ENCODE measurements at regions not wholly inside any gene's neighbourhood (a gene's known extent, or its start where the extent isn't known, plus 50 kb on each side); places are given as distances from the start of the nearest gene placed in this dataset.
A peak's percentile ranks its signal among the peaks of the same experiment; 100 is the strongest.

DNA sequence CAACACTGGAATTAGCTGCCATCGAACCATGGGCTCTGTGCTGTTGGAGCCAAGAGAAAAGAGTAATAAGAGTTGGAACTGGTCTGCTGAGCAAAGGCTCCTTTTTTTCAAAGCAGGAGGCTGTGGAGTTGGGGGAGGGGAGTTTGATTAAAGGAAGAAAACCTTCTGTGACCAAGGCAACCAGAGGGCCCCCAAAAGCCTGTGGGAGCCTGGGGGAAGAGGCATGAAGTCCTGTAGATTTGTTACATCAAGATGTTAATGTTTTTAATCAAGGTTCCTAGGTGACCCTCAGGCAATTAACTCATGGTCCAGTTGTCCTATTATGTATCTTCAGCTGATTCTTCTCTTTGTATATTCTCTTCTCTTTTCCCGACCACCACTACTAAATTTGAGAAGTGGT is 403.9 kb downstream of the NDFIP2 start:
- no peaks in the 10 kb centered on the region for H3K4me1 Mint-ChIP-seq (ENCODE audit: low read depth)
- no peak for DNase-seq
- no peaks in the 10 kb centered on the region; the same call in 1 of the 2 replicates for H3K36me3 Mint-ChIP-seq (ENCODE audit: low read depth)
- H3K27me3 Mint-ChIP-seq (ENCODE audit: insufficient read depth) = no peaks in the 10 kb centered on the region
- H3K9me3 Mint-ChIP-seq = no peaks in the 10 kb centered on the region
- H3K4me3 Mint-ChIP-seq = no peak overlapping the region
- no peak overlapping the region for H3K27ac Mint-ChIP-seq
- TF ChIP-seq, protein P1, sequence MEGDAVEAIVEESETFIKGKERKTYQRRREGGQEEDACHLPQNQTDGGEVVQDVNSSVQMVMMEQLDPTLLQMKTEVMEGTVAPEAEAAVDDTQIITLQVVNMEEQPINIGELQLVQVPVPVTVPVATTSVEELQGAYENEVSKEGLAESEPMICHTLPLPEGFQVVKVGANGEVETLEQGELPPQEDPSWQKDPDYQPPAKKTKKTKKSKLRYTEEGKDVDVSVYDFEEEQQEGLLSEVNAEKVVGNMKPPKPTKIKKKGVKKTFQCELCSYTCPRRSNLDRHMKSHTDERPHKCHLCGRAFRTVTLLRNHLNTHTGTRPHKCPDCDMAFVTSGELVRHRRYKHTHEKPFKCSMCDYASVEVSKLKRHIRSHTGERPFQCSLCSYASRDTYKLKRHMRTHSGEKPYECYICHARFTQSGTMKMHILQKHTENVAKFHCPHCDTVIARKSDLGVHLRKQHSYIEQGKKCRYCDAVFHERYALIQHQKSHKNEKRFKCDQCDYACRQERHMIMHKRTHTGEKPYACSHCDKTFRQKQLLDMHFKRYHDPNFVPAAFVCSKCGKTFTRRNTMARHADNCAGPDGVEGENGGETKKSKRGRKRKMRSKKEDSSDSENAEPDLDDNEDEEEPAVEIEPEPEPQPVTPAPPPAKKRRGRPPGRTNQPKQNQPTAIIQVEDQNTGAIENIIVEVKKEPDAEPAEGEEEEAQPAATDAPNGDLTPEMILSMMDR (IDR thresholded peaks at IDR 0.05) = no peak

DNA sequence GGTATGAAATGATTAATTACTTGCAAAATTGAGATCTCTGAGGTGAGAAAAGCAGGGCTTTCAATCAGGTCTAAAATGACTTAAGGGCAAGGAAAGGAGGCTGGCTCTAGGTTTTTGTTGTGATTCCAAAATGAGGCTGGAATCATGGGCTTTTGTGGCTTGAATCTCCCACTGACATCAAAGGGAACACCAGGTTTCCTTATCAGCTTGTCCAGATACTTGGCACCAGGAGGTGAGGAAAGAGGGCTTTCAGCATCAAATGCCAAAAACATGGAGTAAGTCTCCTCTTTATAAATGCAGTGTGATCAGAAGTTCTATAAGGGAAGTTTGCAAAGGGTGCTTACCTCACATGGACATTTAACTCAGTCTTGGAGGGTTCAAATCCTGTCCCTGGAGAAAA is 402.3 kb downstream of the NDFIP2 start:
- Mint-ChIP-seq H3K4me1 (ENCODE audit: low read depth) (no peaks in the 10 kb centered on the region), H3K36me3 (ENCODE audit: low read depth) (no peaks in the 10 kb centered on the region; the same call in 1 of the 2 replicates), H3K4me3 (no peak overlapping the region), H3K27me3 (ENCODE audit: insufficient read depth) (no peaks in the 10 kb centered on the region; the same call in 1 of the 2 replicates), H3K9me3 (no peaks in the 10 kb centered on the region), H3K27ac (no peak overlapping the region)
- no peak for DNase-seq
- TF ChIP-seq, protein P1 (IDR thresholded peaks at IDR 0.05) = no peak

DNA sequence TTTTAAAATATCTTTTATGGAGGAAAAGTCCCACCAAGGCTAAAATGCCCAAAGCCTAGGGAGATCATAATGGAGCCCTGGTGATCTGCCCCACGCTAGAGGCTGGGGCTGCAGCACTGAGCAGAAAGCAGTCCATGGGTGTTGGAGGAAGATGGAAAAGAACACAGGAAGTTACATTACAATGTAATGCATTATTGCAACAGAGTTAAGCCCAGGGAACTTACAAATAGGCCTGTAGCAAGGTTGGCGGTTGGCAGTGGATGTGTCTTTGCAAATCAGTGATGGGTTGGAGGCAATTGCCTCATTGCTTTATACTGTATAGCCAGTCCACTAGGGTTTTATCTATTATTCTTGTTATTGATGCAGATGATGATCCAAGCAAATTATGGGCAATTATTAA is 399.9 kb downstream of the NDFIP2 start:
- no peaks in the 10 kb centered on the region for H3K4me1 Mint-ChIP-seq (ENCODE audit: low read depth)

DNA sequence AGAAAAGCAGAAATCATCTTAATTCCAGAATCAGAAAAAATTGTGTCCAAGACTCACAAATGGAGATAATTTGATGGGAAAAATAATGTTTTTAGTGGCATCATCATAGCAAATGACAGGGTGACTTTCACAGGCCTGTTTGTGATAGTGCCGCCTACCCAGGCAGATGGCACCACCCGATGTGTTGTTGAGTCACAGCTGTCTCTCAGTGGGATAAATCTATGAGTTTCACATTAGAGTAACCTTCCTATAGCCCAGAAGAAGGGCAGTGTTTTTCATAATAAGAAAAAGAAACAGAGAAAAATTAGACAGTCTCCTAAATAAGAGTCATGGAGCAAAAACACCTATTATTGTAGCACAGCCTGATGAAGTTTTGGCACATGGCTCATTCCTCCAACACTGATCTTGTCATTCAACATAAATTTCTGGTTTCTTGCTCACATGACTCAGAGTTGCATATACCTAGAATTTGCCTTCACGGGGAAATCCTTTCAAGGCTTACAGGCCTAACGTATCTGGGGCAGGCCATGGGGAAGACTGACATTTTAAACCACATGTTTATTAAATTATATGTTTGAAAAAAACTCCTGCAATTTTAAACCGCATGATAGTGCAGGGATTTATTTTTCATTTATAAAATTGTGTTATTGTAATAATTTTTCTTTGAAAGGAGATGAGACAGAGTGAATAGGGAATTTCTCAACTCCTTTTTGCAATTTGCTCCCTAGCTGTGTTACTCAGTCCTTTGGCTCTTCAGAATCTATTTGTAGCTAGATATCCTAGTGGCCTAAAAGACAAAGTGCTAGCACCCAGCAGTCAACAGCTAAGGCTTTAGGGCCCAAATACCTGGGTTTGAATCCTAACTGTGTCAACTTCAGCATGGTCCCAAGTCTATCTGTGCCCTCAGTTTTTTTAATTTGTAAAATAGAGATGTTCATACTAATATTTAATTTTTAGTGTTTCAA is 393.7 kb downstream of the NDFIP2 start:
- TF ChIP-seq, protein P1 (IDR thresholded peaks at IDR 0.05) = 0 out of 2 replicates have a peak, but pooled peaks have one; percentile 17
- Mint-ChIP-seq H3K36me3 (ENCODE audit: low read depth) (peaks cover 3% of the 10 kb centered on the region; the same call in 1 of the 2 replicates), H3K4me3 (no peak overlapping the region), H3K4me1 (ENCODE audit: low read depth) (peaks cover 28% of the 10 kb centered on the region), H3K27me3 (ENCODE audit: insufficient read depth) (no peaks in the 10 kb centered on the region; the same call in 1 of the 2 replicates), H3K27ac (peak overlapping the region; percentile 42), H3K9me3 (no peaks in the 10 kb centered on the region; the same call in 1 of the 2 replicates)
- DNase-seq = no peak

More for the DNA sequence above, 399.9 kb downstream of the NDFIP2 start:
- H3K27me3 Mint-ChIP-seq (ENCODE audit: insufficient read depth) = no peaks in the 10 kb centered on the region; the same call in 1 of the 2 replicates
- H3K27ac Mint-ChIP-seq = no peak overlapping the region
- H3K4me3 Mint-ChIP-seq = no peak overlapping the region
- TF ChIP-seq, protein P1 (IDR thresholded peaks at IDR 0.05) = no peak
- H3K9me3 Mint-ChIP-seq = no peaks in the 10 kb centered on the region; the same call in 1 of the 2 replicates
- peaks cover 3% of the 10 kb centered on the region; the same call in 1 of the 2 replicates for H3K36me3 Mint-ChIP-seq (ENCODE audit: low read depth)
- no peak for DNase-seq

DNA sequence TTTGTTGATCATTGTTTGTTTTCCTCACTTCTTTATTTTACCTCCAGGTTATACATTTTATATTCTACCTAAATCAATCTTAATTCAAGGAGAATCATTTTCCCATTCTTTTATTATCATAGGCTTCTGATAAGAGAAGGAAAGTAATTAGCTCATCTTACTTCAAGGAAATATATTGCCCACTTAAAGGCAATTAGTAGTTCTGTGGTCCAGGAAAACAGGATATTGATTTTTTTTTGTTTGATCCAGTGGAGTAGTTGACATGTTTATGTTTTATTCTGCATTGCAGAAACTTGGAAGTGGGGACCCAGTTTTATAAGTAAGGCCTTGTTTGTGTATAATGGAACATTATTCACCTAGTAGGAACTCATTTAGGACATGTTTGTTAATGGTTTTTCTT is 390.6 kb downstream of the NDFIP2 start:
- Mint-ChIP-seq H3K9me3 (no peaks in the 10 kb centered on the region; the same call in 1 of the 2 replicates), H3K27me3 (ENCODE audit: insufficient read depth) (no peaks in the 10 kb centered on the region)

More for the DNA sequence above, 390.6 kb downstream of the NDFIP2 start:
- TF ChIP-seq, protein P1 (IDR thresholded peaks at IDR 0.05) = no peak
- peaks cover 47% of the 10 kb centered on the region for H3K4me1 Mint-ChIP-seq (ENCODE audit: low read depth)
- no peak overlapping the region for H3K27ac Mint-ChIP-seq
- H3K36me3 Mint-ChIP-seq (ENCODE audit: low read depth) = no peaks in the 10 kb centered on the region
- no peak overlapping the region for H3K4me3 Mint-ChIP-seq
- DNase-seq = no peak

Measured in HFFc6 (cell line).